T-helper 2 cell treated with Interferon-gamma antibody and Interleukin-4, amounts not matched to agents 5 μg/mL and 100 μg/mL, for 36 hours (primary cell): ENCODE measurements at regions not wholly inside any gene's neighbourhood (a gene's known extent, or its start where the extent isn't known, plus 50 kb on each side); places are given as distances from the start of the nearest gene placed in this dataset.

Experiments
- DNase-seq: peaks from one replicate; pipeline ENCODE4 v3.0.0; 2021; ENCODE audit warnings: low spot score
- H3K27ac Mint-ChIP-seq: one replicate; pipeline ENCODE4 v1.8.0; 2021; ENCODE audit warnings: mild to moderate bottlenecking, mixed read lengths
- H3K27me3 Mint-ChIP-seq: one replicate; pipeline ENCODE4 v1.8.0; 2021; ENCODE audit warnings: low read depth, mixed read lengths
- H3K36me3 Mint-ChIP-seq: one replicate; pipeline ENCODE4 v1.8.0; 2021; ENCODE audit warnings: low read depth, mixed read lengths
- H3K4me1 Mint-ChIP-seq: one replicate; pipeline ENCODE4 v1.8.0; 2021; ENCODE audit warnings: low read depth, mixed read lengths
- H3K4me3 Mint-ChIP-seq: one replicate; pipeline ENCODE4 v1.8.0; 2022; ENCODE audit warnings: mild to moderate bottlenecking, moderate library complexity, mixed read lengths
- H3K9me3 Mint-ChIP-seq: one replicate; pipeline ENCODE4 v1.8.0; 2021; ENCODE audit warnings: mixed read lengths

DNA sequence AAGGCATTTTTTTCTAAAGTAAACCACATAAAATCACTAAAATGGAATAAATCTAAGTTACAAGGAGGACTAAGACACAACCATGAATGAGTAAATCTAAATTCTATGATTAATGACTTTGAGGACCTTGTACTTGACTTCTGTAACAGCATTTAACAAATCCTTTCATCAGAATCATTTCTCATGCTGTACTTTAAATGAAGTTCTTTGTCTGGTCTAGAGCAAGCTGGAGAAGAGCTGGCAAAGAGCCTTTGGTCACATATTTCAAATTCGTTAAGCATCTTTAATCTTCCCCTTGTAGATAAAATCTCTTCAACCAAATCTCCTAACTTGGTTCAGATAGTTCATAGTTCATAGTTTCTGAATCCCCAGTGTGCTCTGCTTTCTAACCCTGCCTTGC, 405.4 kb downstream of the PTPRC start:
- H3K4me1 Mint-ChIP-seq, result peaks cover 41% of the 10 kb centered on the region
- H3K27ac Mint-ChIP-seq, result no peak overlapping the region
- H3K9me3 Mint-ChIP-seq, result peaks cover 49% of the 10 kb centered on the region
- DNase-seq, result no peak
- H3K27me3 Mint-ChIP-seq, result no peaks in the 10 kb centered on the region
- H3K4me3 Mint-ChIP-seq, result peak overlapping the region; percentile 7
- H3K36me3 Mint-ChIP-seq, result peaks cover 50% of the 10 kb centered on the region

GRCh38 chr1:199046618-199047017, 407.8 kb downstream of the PTPRC start:
- H3K9me3 Mint-ChIP-seq, result peaks cover 68% of the 10 kb centered on the region
- no peak overlapping the region for H3K4me3 Mint-ChIP-seq
- no peaks in the 10 kb centered on the region for H3K27me3 Mint-ChIP-seq
- peaks cover 61% of the 10 kb centered on the region for H3K36me3 Mint-ChIP-seq
- no peak overlapping the region for H3K27ac Mint-ChIP-seq
- DNase-seq, result no peak
- H3K4me1 Mint-ChIP-seq, result peaks cover 21% of the 10 kb centered on the region

GRCh38 chr1:199054694-199055093, 415.9 kb downstream of the PTPRC start:
- Mint-ChIP-seq H3K9me3 (peaks cover 29% of the 10 kb centered on the region), H3K4me3 (no peak overlapping the region), H3K27me3 (peaks cover 3% of the 10 kb centered on the region), H3K36me3 (peaks cover 26% of the 10 kb centered on the region), H3K4me1 (peaks cover 9% of the 10 kb centered on the region), H3K27ac (no peak overlapping the region)
- no peak for DNase-seq

DNA sequence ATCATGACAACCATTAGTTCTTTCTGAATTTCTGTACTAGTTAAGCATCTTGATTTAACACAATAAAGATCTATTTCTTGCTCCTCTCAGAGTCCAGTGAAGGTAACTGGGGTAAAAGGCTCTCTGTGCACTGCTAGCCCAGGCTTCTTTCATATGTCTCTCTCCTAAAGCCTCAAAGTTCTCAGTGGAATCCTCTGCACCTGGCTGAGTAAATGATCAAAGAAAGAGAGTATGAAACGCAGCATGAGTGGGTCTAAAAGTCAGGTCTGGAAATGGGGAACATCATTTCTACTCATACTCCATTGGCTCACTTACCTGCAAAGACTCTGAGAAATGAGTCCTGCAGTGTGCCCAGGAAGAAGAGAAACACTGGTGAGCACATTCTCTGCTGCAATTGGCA, 418.5 kb downstream of the PTPRC start:
- H3K4me3 Mint-ChIP-seq, result no peak overlapping the region
- H3K27me3 Mint-ChIP-seq, result peaks cover 6% of the 10 kb centered on the region
- DNase-seq, result no peak
- peaks cover 16% of the 10 kb centered on the region for H3K36me3 Mint-ChIP-seq
- H3K9me3 Mint-ChIP-seq, result peaks cover 22% of the 10 kb centered on the region
- H3K27ac Mint-ChIP-seq, result no peak overlapping the region
- peaks cover 9% of the 10 kb centered on the region for H3K4me1 Mint-ChIP-seq

DNA sequence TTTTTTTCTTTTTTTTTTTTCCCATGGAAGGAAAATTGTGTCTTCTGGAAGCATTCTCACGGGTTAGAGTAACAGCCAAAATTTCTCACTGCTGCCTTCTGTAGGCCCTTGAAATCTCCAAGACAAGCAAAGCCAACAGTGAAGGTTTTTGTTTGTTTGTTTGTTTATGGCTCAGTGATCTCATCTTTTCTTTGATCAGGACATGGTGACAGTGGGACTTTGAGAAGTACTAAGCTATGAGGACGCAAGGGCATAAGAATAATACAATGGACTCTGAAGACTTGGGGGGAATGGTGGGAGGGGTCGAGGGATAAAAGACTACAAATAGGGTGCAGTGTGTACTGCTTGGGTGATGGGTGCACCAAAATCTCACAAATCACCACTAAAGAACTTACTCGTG, 419.4 kb downstream of the PTPRC start:
- Mint-ChIP-seq H3K27me3 (peaks cover 6% of the 10 kb centered on the region), H3K27ac (no peak overlapping the region)

GRCh38 chr1:199064971-199065370, 426.1 kb downstream of the PTPRC start:
- Mint-ChIP-seq H3K36me3 (peaks cover 13% of the 10 kb centered on the region), H3K27ac (no peak overlapping the region), H3K9me3 (peaks cover 18% of the 10 kb centered on the region), H3K27me3 (peaks cover 4% of the 10 kb centered on the region), H3K4me1 (peaks cover 28% of the 10 kb centered on the region), H3K4me3 (no peak overlapping the region)
- no peak for DNase-seq

More for the DNA sequence above, 419.4 kb downstream of the PTPRC start:
- peaks cover 19% of the 10 kb centered on the region for H3K36me3 Mint-ChIP-seq
- peaks cover 28% of the 10 kb centered on the region for H3K9me3 Mint-ChIP-seq
- H3K4me1 Mint-ChIP-seq, result peaks cover 12% of the 10 kb centered on the region
- no peak for DNase-seq
- H3K4me3 Mint-ChIP-seq, result no peak overlapping the region

- H3K4me3 Mint-ChIP-seq, result peak overlapping the region; percentile 28
- no peak for DNase-seq
- H3K9me3 Mint-ChIP-seq, result peaks cover 7% of the 10 kb centered on the region
- no peak overlapping the region for H3K27ac Mint-ChIP-seq
- peaks cover 28% of the 10 kb centered on the region for H3K4me1 Mint-ChIP-seq
- H3K27me3 Mint-ChIP-seq, result peaks cover 5% of the 10 kb centered on the region
- H3K36me3 Mint-ChIP-seq, result peaks cover 12% of the 10 kb centered on the region
Observed at GRCh38 chr1:199067483-199067882, 428.6 kb downstream of the PTPRC start.

- H3K27me3 Mint-ChIP-seq, result peaks cover 5% of the 10 kb centered on the region
Observed at GRCh38 chr1:199071080-199071479, 432.2 kb downstream of the PTPRC start.

GRCh38 chr1:199073166-199073565, 434.3 kb downstream of the PTPRC start:
- peaks cover 16% of the 10 kb centered on the region for H3K4me1 Mint-ChIP-seq
- peaks cover 5% of the 10 kb centered on the region for H3K27me3 Mint-ChIP-seq
- no peak for DNase-seq
- H3K36me3 Mint-ChIP-seq, result peaks cover 4% of the 10 kb centered on the region
- no peak overlapping the region for H3K27ac Mint-ChIP-seq
- no peak overlapping the region for H3K4me3 Mint-ChIP-seq
- peaks cover 4% of the 10 kb centered on the region for H3K9me3 Mint-ChIP-seq

More at GRCh38 chr1:199071080-199071479, 432.2 kb downstream of the PTPRC start:
- no peak for DNase-seq
- Mint-ChIP-seq H3K4me3 (no peak overlapping the region), H3K27ac (no peak overlapping the region), H3K36me3 (peaks cover 4% of the 10 kb centered on the region), H3K9me3 (peaks cover 4% of the 10 kb centered on the region), H3K4me1 (peaks cover 31% of the 10 kb centered on the region)

DNA sequence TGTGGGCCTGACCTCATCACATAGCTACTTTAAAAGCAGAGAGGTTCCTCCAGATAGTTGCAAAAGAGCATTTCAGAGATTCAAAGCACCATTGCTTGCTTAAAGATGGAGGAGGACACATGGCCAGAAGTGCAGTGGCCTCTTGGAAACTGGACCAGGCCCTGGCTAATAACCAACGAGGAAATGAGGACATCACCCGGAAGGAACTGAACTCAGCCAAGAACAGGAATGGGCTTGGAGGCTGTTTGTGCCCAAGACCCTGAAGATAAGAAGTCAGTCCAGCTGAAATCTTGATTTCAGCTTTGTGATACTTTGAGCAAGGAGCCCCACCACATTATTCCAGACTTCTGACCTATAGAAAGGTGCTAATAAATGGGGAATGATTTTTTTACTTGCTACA, 437.0 kb downstream of the PTPRC start:
- Mint-ChIP-seq H3K4me3 (no peak overlapping the region), H3K27me3 (peaks cover 3% of the 10 kb centered on the region), H3K4me1 (peaks cover 12% of the 10 kb centered on the region), H3K9me3 (peaks cover 7% of the 10 kb centered on the region), H3K27ac (no peak overlapping the region), H3K36me3 (peaks cover 4% of the 10 kb centered on the region)
- no peak for DNase-seq

- H3K27ac Mint-ChIP-seq, result no peak overlapping the region
Observed at GRCh38 chr1:199079994-199080393, 441.2 kb downstream of the PTPRC start.

DNA sequence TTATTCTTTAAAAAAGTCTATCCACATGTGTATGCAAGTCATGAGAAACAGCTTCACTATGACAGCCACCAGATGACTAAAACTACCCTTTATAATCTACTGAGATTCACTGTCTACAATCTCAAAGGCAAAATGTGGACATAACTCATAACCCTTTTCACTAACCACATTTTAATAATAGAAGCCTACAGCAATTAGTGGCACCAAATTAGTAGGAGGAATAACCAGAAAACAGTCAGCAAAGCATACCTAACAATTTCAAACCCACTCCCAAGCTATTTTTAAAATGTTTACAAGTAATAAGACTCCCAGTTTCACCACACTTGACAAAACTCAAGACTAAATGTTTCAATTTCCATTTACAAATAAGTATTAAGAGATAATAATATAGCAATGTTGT, 442.9 kb downstream of the PTPRC start:
- H3K27ac Mint-ChIP-seq, result no peak overlapping the region
- no peak overlapping the region for H3K4me3 Mint-ChIP-seq
- H3K9me3 Mint-ChIP-seq, result peaks cover 8% of the 10 kb centered on the region
- no peak for DNase-seq
- peaks cover 22% of the 10 kb centered on the region for H3K4me1 Mint-ChIP-seq
- H3K27me3 Mint-ChIP-seq, result no peaks in the 10 kb centered on the region
- peaks cover 10% of the 10 kb centered on the region for H3K36me3 Mint-ChIP-seq

More at GRCh38 chr1:199079994-199080393, 441.2 kb downstream of the PTPRC start:
- DNase-seq, result no peak
- Mint-ChIP-seq H3K27me3 (no peaks in the 10 kb centered on the region), H3K4me3 (no peak overlapping the region), H3K36me3 (peaks cover 6% of the 10 kb centered on the region), H3K4me1 (peaks cover 18% of the 10 kb centered on the region), H3K9me3 (peaks cover 8% of the 10 kb centered on the region)

DNA sequence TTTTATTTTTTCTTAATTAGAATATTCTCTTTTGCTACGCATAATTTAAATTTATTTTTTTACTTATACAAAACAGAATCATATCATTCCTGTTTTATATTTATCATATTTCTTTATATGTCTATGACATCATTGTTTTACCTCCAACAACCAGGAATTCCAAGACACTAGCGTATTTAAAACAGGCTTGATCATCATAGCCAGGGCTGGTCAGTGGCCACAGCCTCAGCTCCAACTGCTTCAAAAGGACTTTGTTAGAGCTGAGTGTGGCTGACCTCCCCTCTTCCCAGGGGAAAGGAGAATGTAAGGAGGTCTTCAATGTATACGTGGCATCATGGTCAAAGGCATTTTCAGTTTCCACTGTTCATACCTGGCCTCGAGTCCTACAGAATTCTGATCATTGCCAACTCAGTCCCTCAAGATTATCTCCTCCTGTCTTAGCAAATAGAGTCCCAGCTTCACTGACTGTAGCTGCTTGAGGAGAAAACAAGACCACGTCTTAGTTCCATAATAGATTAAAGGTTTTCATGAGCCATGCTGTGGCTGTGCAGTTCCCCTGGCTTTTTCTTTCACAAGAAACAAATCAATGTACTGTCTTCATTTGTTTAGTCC, 444.0 kb downstream of the PTPRC start:
- Mint-ChIP-seq H3K4me1 (peaks cover 28% of the 10 kb centered on the region), H3K9me3 (peaks cover 15% of the 10 kb centered on the region), H3K27me3 (no peaks in the 10 kb centered on the region), H3K27ac (peak overlapping the region; percentile 37), H3K4me3 (no peak overlapping the region), H3K36me3 (peaks cover 16% of the 10 kb centered on the region)
- DNase-seq, result no peak

GRCh38 chr1:199083680-199084079, 444.8 kb downstream of the PTPRC start:
- H3K27me3 Mint-ChIP-seq, result no peaks in the 10 kb centered on the region
- DNase-seq, result no peak
- H3K9me3 Mint-ChIP-seq, result peaks cover 21% of the 10 kb centered on the region
- no peak overlapping the region for H3K27ac Mint-ChIP-seq
- H3K36me3 Mint-ChIP-seq, result peaks cover 18% of the 10 kb centered on the region
- peaks cover 29% of the 10 kb centered on the region for H3K4me1 Mint-ChIP-seq
- no peak overlapping the region for H3K4me3 Mint-ChIP-seq

DNA sequence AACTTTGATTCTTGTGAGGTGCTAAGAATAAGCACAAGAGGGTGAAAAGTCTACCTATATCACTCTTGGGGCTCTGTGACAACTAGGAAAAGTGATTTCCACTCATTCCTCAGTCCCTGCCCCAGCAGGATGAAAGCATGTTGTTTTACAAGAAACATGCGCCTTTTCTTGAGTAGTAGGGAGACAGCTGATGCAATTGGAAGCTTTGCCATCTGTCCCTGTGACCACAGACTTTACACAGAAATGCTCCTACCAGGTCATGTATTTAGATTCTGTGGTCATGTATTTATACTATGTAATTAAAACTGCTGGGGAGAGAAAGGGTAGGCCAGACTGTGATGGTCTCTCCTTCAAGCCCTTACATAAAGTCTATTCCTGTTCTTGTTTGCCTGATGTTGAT, 445.5 kb downstream of the PTPRC start:
- H3K4me3 Mint-ChIP-seq, result no peak overlapping the region

More for the DNA sequence above, 445.5 kb downstream of the PTPRC start:
- peaks cover 21% of the 10 kb centered on the region for H3K36me3 Mint-ChIP-seq
- H3K27me3 Mint-ChIP-seq, result no peaks in the 10 kb centered on the region
- peaks cover 26% of the 10 kb centered on the region for H3K9me3 Mint-ChIP-seq
- no peak overlapping the region for H3K27ac Mint-ChIP-seq
- peaks cover 35% of the 10 kb centered on the region for H3K4me1 Mint-ChIP-seq
- no peak for DNase-seq
